GM12878 (cell line): ENCODE measurements at regions not wholly inside any gene's neighbourhood (a gene's known extent, or its start where the extent isn't known, plus 50 kb on each side); places are given as distances from the start of the nearest gene placed in this dataset.

Experiments
- ATAC-seq: fragments of 200-7000 bp; cut with Tn5 transposase; 3 replicates; pipeline ENCODE4 v1.9.1; 2020; ENCODE audit warnings: mild to moderate bottlenecking, moderate library complexity
- BruUV-seq: library from RNA; stranded (reverse); fragments of 400-500 nt; replicated peaks from 2 replicates; lab custom pipeline; 2021; lab: Mats Ljungman, UMichigan
- CTCF ChIA-PET: fragments of 300-600 bp; sonication (Branson Sonifier 250); formaldehyde crosslinking; extraction: SDS; loops from one replicate; lab custom pipeline; 2021; ENCODE audit warnings: inconsistent platforms; lab: Yijun Ruan, JAX
- POLR2A ChIA-PET: fragments of 350-600 bp; formaldehyde crosslinking; extraction: SDS; loops from one replicate; lab custom pipeline; 2021; ENCODE audit warnings: inconsistent platforms; lab: Charles Lee
- RAD21 ChIA-PET: fragments of 300-600 bp; sonication (Branson Sonifier 250); formaldehyde crosslinking; loops from one replicate; lab custom pipeline; 2023; ENCODE audit warnings: antibody characterized with exemption; ENCODE audit not compliant: unreplicated experiment; lab: Charles Lee
- SMC1A ChIA-PET: fragments of 300-600 bp; sonication (Branson Sonifier 250); formaldehyde crosslinking; loops from one replicate; lab custom pipeline; 2023; ENCODE audit not compliant: unreplicated experiment, uncharacterized antibody; lab: Charles Lee
- DNase-seq: peaks from one replicate; pipeline ENCODE4 v3.0.0-alpha.2; 2011; ENCODE audit warnings: low read depth, low spot score
- FAIRE-seq: peaks from 3 replicates; lab custom pipeline; 2011; peaks lifted over from hg19 to GRCh38; lab: Jason Lieb, UNC
- H2AFZ ChIP-seq: 2 replicates; pipeline ENCODE4 v1.6.0; 2011; ENCODE audit warnings: low read depth, low read length, control low read depth; ENCODE audit not compliant: control insufficient read depth
- H3K27ac ChIP-seq: 2 replicates; pipeline ENCODE4 v1.5.1; 2011; ENCODE audit warnings: control low read depth; ENCODE audit not compliant: control insufficient read depth, insufficient read depth
- H3K27me3 ChIP-seq, 2 experiments: replicated peaks in 1 of 2; 2 replicates each; pipeline versions ENCODE4 v1.6.0 to v1.6.1; 2011; ENCODE audit warnings: low read length in 1 of 2; ENCODE audit not compliant: control insufficient read depth in 2 of 2, insufficient read depth in 2 of 2
- H3K36me3 ChIP-seq, 2 experiments: 2 replicates each; pipeline ENCODE4 v1.5.1; 2011; ENCODE audit warnings: low read length in 1 of 2; ENCODE audit not compliant: control insufficient read depth in 2 of 2, insufficient read depth in 2 of 2
- H3K4me1 ChIP-seq: 2 replicates; pipeline ENCODE4 v1.6.1; 2011; ENCODE audit warnings: mild to moderate bottlenecking, low read length, moderate library complexity, mixed read lengths; ENCODE audit not compliant: control insufficient read depth, insufficient read depth
- H3K4me2 ChIP-seq: 2 replicates; pipeline ENCODE4 v1.6.0; 2011; ENCODE audit warnings: control low read depth; ENCODE audit not compliant: control insufficient read depth, insufficient read depth
- H3K4me3 ChIP-seq: fragments of 200-600 bp; sonication (generic); 2 replicates; pipeline ENCODE4 v1.5.1; 2016
- H3K79me2 ChIP-seq: 2 replicates; pipeline ENCODE4 v1.6.0; 2011; ENCODE audit warnings: low read length; ENCODE audit not compliant: control insufficient read depth, insufficient read depth
- H3K9ac ChIP-seq: 2 replicates; pipeline ENCODE4 v1.8.0; 2011; ENCODE audit warnings: low read length, control low read depth, mixed read lengths; ENCODE audit not compliant: control insufficient read depth, insufficient read depth
- H3K9me3 ChIP-seq: replicated peaks from 3 replicates; pipeline ENCODE4 v1.5.1; 2011; ENCODE audit warnings: mild to moderate bottlenecking, low read length; ENCODE audit not compliant: control insufficient read depth, insufficient read depth
- H4K20me1 ChIP-seq: 2 replicates; pipeline ENCODE4 v1.6.0; 2011; ENCODE audit not compliant: control insufficient read depth, insufficient read depth
- BRCA1 ChIP-seq: IDR thresholded peaks from 2 replicates; pipeline ENCODE4 v1.6.1; 2011; ENCODE audit warnings: low read depth, low read length, improper control_type of control experiment
- GATAD2B ChIP-seq: fragments of 450-650 bp; conservative IDR thresholded peaks from 2 replicates; pipeline ENCODE4 v1.6.1; 2017; ENCODE audit warnings: low read depth, mild to moderate bottlenecking, moderate library complexity
- NFIC ChIP-seq: IDR thresholded peaks from 2 replicates; pipeline ENCODE4 v1.6.1; 2012; ENCODE audit warnings: low read depth, mild to moderate bottlenecking, inconsistent platforms, low read length, moderate library complexity
- NR2F1 ChIP-seq: fragments of 450-650 bp; conservative IDR thresholded peaks from 2 replicates; pipeline ENCODE4 v1.6.1; 2017; ENCODE audit warnings: mild to moderate bottlenecking
- SIN3A ChIP-seq: IDR thresholded peaks from 2 replicates; pipeline ENCODE4 v1.6.1; 2012; ENCODE audit warnings: low read depth, low read length, improper control_type of control experiment
- SMC3 ChIP-seq: IDR thresholded peaks from 2 replicates; pipeline ENCODE4 v1.6.1; 2011; ENCODE audit warnings: low read length, improper control_type of control experiment, borderline replicate concordance
- TCF3 ChIP-seq: IDR thresholded peaks from 2 replicates; pipeline ENCODE4 v1.6.1; 2012; ENCODE audit warnings: low read depth, mild to moderate bottlenecking, low read length, borderline replicate concordance; ENCODE audit not compliant: insufficient read depth
- ZNF24 ChIP-seq: fragments of 450-650 bp; IDR thresholded peaks from 2 replicates; pipeline ENCODE4 v1.6.1; 2017; ENCODE audit warnings: antibody characterized with exemption, mild to moderate bottlenecking
- WGBS: methylation state at CpG from one replicate; pipeline ENCODE4 v1.1.6; 2016; ENCODE audit warnings: low lambda C conversion rate; ENCODE audit not compliant: insufficient replicate concordance, insufficient coverage; ENCODE audit errors: missing lambda C conversion rate; 5-methylcytosine and 5-hydroxymethylcytosine counted together
- in situ Hi-C: fragments of 300-500 bp; cut with MboI; formaldehyde crosslinking; loops from 9 replicates; pipeline ENCODE4 v1.14.3; 2018; ENCODE audit warnings: mixed read lengths
- intact Hi-C: fragments of 100-400 bp; cut with micrococcal nuclease; formaldehyde crosslinking; loops from one replicate; pipeline ENCODE4 v1.14.2; 2022; ENCODE audit not compliant: unreplicated experiment
- TF ChIP-seq, protein P1 (sequence below): fragments of 450-650 bp; IDR thresholded peaks from 2 replicates; pipeline ENCODE4 v1.6.1; 2014; ENCODE audit warnings: mild to moderate bottlenecking
- TF ChIP-seq, protein P2 (sequence below): fragments of 450-650 bp; IDR thresholded peaks from 2 replicates; pipeline ENCODE4 v1.6.1; 2017; ENCODE audit warnings: mild to moderate bottlenecking, moderate library complexity
- TF ChIP-seq, protein P3 (sequence below): IDR thresholded peaks from 2 replicates; pipeline ENCODE4 v1.6.1; 2012; ENCODE audit warnings: low read length, inconsistent platforms

DNA sequence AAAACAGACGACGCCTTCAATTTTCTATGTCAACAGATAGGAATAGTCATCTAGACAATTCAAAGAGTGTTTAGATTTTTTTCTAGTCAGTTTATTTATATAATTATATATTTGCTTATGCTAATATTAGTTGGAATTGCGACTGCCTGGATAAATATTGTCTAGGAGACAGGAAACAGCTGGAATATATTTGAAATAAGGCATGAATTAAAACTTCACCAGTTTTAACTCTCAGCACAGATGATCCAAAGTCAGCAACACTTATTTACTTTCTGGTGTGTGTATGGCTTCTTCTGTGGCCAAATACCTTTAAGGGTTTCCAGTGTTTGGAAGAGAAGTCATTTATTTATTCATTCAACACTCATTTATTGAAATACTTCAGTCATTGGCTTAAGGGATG lies 1215.4 kb upstream of the USP15 start:
- Histone ChIP-seq H3K9ac (no peak overlapping the region), H3K4me2 (no peak overlapping the region), H2AFZ (no peak overlapping the region), H3K4me3 (no peak overlapping the region), H3K27ac (no peak overlapping the region), H4K20me1 (no peaks in the 10 kb centered on the region), H3K79me2 (no peaks in the 10 kb centered on the region), H3K27me3 (no peaks in the 10 kb centered on the region), H3K9me3 (no peaks in the 10 kb centered on the region), H3K4me1 (no peaks in the 10 kb centered on the region), H3K36me3 (no peaks in the 10 kb centered on the region)
- ChIA-PET CTCF (no interaction called here), RAD21 (no interaction called here), SMC1A (interaction anchor here (0.9 kb wide), 1 partner anchor 11 kb away, joined by 4 read pairs; no protein-coding TSS in a partner anchor), POLR2A (no interaction called here)
- no peak for ATAC-seq
- 53% methylated on average over 3 of the region's 3 CpGs for WGBS
- FAIRE-seq: no peak
- no TSS peak for BruUV-seq
- intact Hi-C loops: no loop called here
- no peak for DNase-seq
- in situ Hi-C loops: no loop called here
- TF ChIP-seq SIN3A (no peak), NR2F1 (no peak), SMC3 (no peak), BRCA1 (no peak)
- TF ChIP-seq, protein P1, sequence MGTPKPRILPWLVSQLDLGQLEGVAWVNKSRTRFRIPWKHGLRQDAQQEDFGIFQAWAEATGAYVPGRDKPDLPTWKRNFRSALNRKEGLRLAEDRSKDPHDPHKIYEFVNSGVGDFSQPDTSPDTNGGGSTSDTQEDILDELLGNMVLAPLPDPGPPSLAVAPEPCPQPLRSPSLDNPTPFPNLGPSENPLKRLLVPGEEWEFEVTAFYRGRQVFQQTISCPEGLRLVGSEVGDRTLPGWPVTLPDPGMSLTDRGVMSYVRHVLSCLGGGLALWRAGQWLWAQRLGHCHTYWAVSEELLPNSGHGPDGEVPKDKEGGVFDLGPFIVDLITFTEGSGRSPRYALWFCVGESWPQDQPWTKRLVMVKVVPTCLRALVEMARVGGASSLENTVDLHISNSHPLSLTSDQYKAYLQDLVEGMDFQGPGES: no peak

DNA sequence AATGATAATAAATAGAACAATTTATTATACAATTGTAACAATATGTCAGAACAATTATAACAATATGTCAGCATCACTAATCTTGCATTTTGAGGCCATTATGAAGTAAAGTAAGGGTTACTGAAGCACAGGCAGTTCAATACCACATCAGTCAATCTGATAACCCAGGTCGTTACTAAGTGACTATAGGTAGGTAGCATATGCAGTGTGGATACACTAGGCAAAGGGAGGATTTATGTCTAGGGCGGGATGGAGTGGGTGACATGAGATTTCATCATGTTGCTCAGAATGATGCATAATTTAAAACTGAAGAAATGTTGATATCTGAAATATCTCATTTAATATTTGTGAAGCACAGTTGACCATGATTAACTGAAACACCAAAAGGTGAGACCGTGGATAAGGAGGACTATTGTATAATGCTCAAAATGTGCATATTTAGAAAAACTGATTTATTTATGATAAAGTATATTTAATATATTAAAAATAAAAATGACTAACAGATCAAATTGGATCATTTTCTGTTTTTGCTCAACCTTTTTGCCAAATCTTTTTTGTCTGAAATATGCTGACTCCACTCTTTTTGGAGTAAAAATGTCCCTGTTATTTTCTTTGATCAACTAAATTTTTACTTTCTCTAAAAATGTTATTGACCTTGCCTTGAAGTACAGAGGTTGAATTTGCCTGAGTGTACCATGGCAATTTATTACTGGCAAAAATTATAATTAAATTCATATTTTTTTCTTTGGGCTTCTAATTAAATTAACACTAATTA lies 1189.4 kb upstream of the USP15 start:
- no peak overlapping the region for H3K27ac ChIP-seq
- no peak overlapping the region for H2AFZ ChIP-seq
- WGBS: 5% methylated on average over 3 of the region's 3 CpGs
- no TSS peak for BruUV-seq
- ChIA-PET POLR2A (no interaction called here), SMC1A (interaction anchor here (0.7 to 1.1 kb wide), 2 partner anchors 9 to 104 kb away, joined by 3 read pairs; no protein-coding TSS in a partner anchor), CTCF (no interaction called here), RAD21 (no interaction called here)
- ATAC-seq (no peak), DNase-seq (no peak), FAIRE-seq (no peak)
- H3K4me1 ChIP-seq: no peaks in the 10 kb centered on the region
- H3K4me3 ChIP-seq: no peak overlapping the region
- no peak overlapping the region for H3K4me2 ChIP-seq
- H4K20me1 ChIP-seq: no peaks in the 10 kb centered on the region
- no peaks in the 10 kb centered on the region for H3K79me2 ChIP-seq
- in situ Hi-C loops (no loop called here), intact Hi-C loops (no loop called here)
- no peaks in the 10 kb centered on the region for H3K27me3 ChIP-seq
- no peak overlapping the region for H3K9ac ChIP-seq
- no peaks in the 10 kb centered on the region for H3K9me3 ChIP-seq
- H3K36me3 ChIP-seq: no peaks in the 10 kb centered on the region
- TF ChIP-seq TCF3: no peak
- TF ChIP-seq, protein P2, sequence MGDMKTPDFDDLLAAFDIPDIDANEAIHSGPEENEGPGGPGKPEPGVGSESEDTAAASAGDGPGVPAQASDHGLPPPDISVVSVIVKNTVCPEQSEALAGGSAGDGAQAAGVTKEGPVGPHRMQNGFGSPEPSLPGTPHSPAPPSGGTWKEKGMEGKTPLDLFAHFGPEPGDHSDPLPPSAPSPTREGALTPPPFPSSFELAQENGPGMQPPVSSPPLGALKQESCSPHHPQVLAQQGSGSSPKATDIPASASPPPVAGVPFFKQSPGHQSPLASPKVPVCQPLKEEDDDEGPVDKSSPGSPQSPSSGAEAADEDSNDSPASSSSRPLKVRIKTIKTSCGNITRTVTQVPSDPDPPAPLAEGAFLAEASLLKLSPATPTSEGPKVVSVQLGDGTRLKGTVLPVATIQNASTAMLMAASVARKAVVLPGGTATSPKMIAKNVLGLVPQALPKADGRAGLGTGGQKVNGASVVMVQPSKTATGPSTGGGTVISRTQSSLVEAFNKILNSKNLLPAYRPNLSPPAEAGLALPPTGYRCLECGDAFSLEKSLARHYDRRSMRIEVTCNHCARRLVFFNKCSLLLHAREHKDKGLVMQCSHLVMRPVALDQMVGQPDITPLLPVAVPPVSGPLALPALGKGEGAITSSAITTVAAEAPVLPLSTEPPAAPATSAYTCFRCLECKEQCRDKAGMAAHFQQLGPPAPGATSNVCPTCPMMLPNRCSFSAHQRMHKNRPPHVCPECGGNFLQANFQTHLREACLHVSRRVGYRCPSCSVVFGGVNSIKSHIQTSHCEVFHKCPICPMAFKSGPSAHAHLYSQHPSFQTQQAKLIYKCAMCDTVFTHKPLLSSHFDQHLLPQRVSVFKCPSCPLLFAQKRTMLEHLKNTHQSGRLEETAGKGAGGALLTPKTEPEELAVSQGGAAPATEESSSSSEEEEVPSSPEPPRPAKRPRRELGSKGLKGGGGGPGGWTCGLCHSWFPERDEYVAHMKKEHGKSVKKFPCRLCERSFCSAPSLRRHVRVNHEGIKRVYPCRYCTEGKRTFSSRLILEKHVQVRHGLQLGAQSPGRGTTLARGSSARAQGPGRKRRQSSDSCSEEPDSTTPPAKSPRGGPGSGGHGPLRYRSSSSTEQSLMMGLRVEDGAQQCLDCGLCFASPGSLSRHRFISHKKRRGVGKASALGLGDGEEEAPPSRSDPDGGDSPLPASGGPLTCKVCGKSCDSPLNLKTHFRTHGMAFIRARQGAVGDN: no peak
- no peak for TF ChIP-seq GATAD2B
- TF ChIP-seq, protein P3, sequence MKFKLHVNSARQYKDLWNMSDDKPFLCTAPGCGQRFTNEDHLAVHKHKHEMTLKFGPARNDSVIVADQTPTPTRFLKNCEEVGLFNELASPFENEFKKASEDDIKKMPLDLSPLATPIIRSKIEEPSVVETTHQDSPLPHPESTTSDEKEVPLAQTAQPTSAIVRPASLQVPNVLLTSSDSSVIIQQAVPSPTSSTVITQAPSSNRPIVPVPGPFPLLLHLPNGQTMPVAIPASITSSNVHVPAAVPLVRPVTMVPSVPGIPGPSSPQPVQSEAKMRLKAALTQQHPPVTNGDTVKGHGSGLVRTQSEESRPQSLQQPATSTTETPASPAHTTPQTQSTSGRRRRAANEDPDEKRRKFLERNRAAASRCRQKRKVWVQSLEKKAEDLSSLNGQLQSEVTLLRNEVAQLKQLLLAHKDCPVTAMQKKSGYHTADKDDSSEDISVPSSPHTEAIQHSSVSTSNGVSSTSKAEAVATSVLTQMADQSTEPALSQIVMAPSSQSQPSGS: no peak
- no peak for TF ChIP-seq ZNF24
- TF ChIP-seq NFIC: no peak
